IMR-90 (cell line): ENCODE measurements at regions not wholly inside any gene's neighbourhood (a gene's known extent, or its start where the extent isn't known, plus 50 kb on each side); places are given as distances from the start of the nearest gene placed in this dataset.

ENCODE experiments used
- ATAC-seq: fragments of 200-7000 bp; cut with Tn5 transposase; 2 replicates; pipeline ENCODE4 v1.9.1; 2020; ENCODE audit warnings: low read depth, mild to moderate bottlenecking, moderate library complexity
- BruUV-seq: library from RNA; stranded (reverse); fragments of 400-500 nt; replicated peaks from 2 replicates; lab custom pipeline; 2021; lab: Mats Ljungman, UMichigan
- CTCF ChIA-PET: fragments of 300-600 bp; formaldehyde crosslinking; extraction: SDS; loops from one replicate; lab custom pipeline; 2021; ENCODE audit warnings: antibody characterized with exemption; lab: Yijun Ruan, JAX
- POLR2A ChIA-PET: fragments of 300-600 bp; sonication (Branson Sonifier 250); formaldehyde crosslinking; loops from one replicate; lab custom pipeline; 2022; ENCODE audit warnings: antibody characterized with exemption; ENCODE audit not compliant: unreplicated experiment; lab: Charles Lee
- DNase-seq: peaks from one replicate; pipeline ENCODE4 v3.0.0; 2013
- H2AFZ ChIP-seq: replicated peaks from 2 replicates; pipeline ENCODE3; 2013; ENCODE audit warnings: low read length, mild to moderate bottlenecking; ENCODE audit not compliant: poor library complexity
- H2AK5ac ChIP-seq: 2 replicates; pipeline ENCODE4 v1.6.1; 2013; ENCODE audit warnings: low read depth, low read length, inconsistent platforms
- H2AK9ac ChIP-seq: replicated peaks from 2 replicates; pipeline ENCODE3; 2013; ENCODE audit warnings: mild to moderate bottlenecking, low read depth, low read length, moderate library complexity; ENCODE audit not compliant: poor library complexity
- H2BK120ac ChIP-seq: 2 replicates; pipeline ENCODE4 v1.6.1; 2013; ENCODE audit warnings: low read depth, low read length, inconsistent platforms
- H2BK15ac ChIP-seq: 3 replicates; pipeline ENCODE4 v1.6.1; 2013; ENCODE audit warnings: low read depth, low read length, inconsistent platforms
- H2BK20ac ChIP-seq: 2 replicates; pipeline ENCODE4 v1.6.1; 2013; ENCODE audit warnings: low read depth, mild to moderate bottlenecking, inconsistent platforms, low read length, moderate library complexity
- H2BK5ac ChIP-seq: 2 replicates; pipeline ENCODE4 v1.6.1; 2013; ENCODE audit warnings: mild to moderate bottlenecking, low read depth, low read length, inconsistent platforms; ENCODE audit not compliant: poor library complexity, severe bottlenecking
- H3K14ac ChIP-seq: replicated peaks from 2 replicates; pipeline ENCODE4 v1.6.1; 2013; ENCODE audit warnings: low read depth, low read length, inconsistent platforms
- H3K18ac ChIP-seq: 2 replicates; pipeline ENCODE4 v1.6.1; 2013; ENCODE audit warnings: low read depth, low read length, control low read depth
- H3K23ac ChIP-seq: 2 replicates; pipeline ENCODE4 v1.6.1; 2013; ENCODE audit warnings: low read depth, low read length, inconsistent platforms
- H3K27ac ChIP-seq: 2 replicates; pipeline ENCODE4 v1.5.1; 2013; ENCODE audit warnings: mild to moderate bottlenecking, control low read depth, low read length; ENCODE audit not compliant: insufficient read depth
- H3K27me3 ChIP-seq: 2 replicates; pipeline ENCODE4 v1.6.1; 2013; ENCODE audit warnings: low read length; ENCODE audit not compliant: control insufficient read depth, insufficient read depth
- H3K36me3 ChIP-seq: 2 replicates; pipeline ENCODE4 v1.6.1; 2013; ENCODE audit warnings: low read length, mixed read lengths; ENCODE audit not compliant: control insufficient read depth, insufficient read depth
- H3K4ac ChIP-seq: 2 replicates; pipeline ENCODE4 v1.6.1; 2013; ENCODE audit warnings: low read depth, low read length, inconsistent platforms
- H3K4me1 ChIP-seq: 2 replicates; pipeline ENCODE4 v1.6.1; 2013; ENCODE audit warnings: low read length, mixed read lengths; ENCODE audit not compliant: control insufficient read depth, insufficient read depth
- H3K4me2 ChIP-seq: 2 replicates; pipeline ENCODE4 v1.6.1; 2013; ENCODE audit warnings: low read depth, mild to moderate bottlenecking, control low read depth, low read length, moderate library complexity
- H3K4me3 ChIP-seq: 2 replicates; pipeline ENCODE4 v1.5.1; 2013; ENCODE audit warnings: low read depth, mild to moderate bottlenecking, control low read depth, low read length, moderate library complexity; ENCODE audit not compliant: insufficient read depth
- H3K56ac ChIP-seq: 2 replicates; pipeline ENCODE4 v1.6.1; 2013; ENCODE audit warnings: low read length, inconsistent platforms; ENCODE audit not compliant: insufficient read depth; ENCODE audit errors: extremely low read depth
- H3K79me1 ChIP-seq, 2 experiments: 2 replicates each; pipeline ENCODE4 v1.6.1; 2013; ENCODE audit warnings: low read length in 2 of 2, inconsistent platforms in 1 of 2, low read depth in 1 of 2
- H3K9ac ChIP-seq: 2 replicates; pipeline ENCODE4 v1.6.1; 2013; ENCODE audit warnings: low read depth, low read length, control low read depth
- H3K9me1 ChIP-seq: 2 replicates; pipeline ENCODE4 v1.6.1; 2013; ENCODE audit warnings: low read length, inconsistent platforms; ENCODE audit not compliant: insufficient read depth
- H3K9me3 ChIP-seq: 2 replicates; pipeline ENCODE4 v1.6.1; 2013; ENCODE audit warnings: low read length; ENCODE audit not compliant: control insufficient read depth, insufficient read depth
- H4K20me1 ChIP-seq: 2 replicates; pipeline ENCODE4 v1.6.1; 2013; ENCODE audit warnings: low read length, inconsistent platforms; ENCODE audit not compliant: insufficient read depth
- H4K5ac ChIP-seq: 2 replicates; pipeline ENCODE4 v1.6.1; 2013; ENCODE audit warnings: mild to moderate bottlenecking, low read depth, low read length, control low read depth
- H4K8ac ChIP-seq, 2 experiments: 2 replicates each; pipeline ENCODE4 v1.6.1; 2013; ENCODE audit warnings: low read depth in 2 of 2, low read length in 2 of 2, control low read depth in 1 of 2, inconsistent platforms in 1 of 2
- H4K91ac ChIP-seq: 2 replicates; pipeline ENCODE4 v1.6.1; 2013; ENCODE audit warnings: low read depth, low read length, inconsistent platforms; ENCODE audit not compliant: insufficient read depth
- BHLHE40 ChIP-seq: fragments of 150-350 bp; IDR thresholded peaks from 2 replicates; pipeline ENCODE4 v1.6.1; 2016; ENCODE audit warnings: mild to moderate bottlenecking, low read depth, low read length
- CHD1 ChIP-seq: IDR thresholded peaks from 2 replicates; pipeline ENCODE4 v1.6.1; 2012; ENCODE audit warnings: low read depth, low read length, improper control_type of control experiment
- MAZ ChIP-seq: IDR thresholded peaks from 2 replicates; pipeline ENCODE4 v1.6.1; 2012; ENCODE audit warnings: low read depth, mild to moderate bottlenecking, low read length, improper control_type of control experiment, moderate library complexity, borderline replicate concordance
- MXI1 ChIP-seq: IDR thresholded peaks from 2 replicates; pipeline ENCODE4 v1.6.1; 2012; ENCODE audit warnings: low read depth, mild to moderate bottlenecking, low read length, moderate library complexity, borderline replicate concordance
- NFE2L2 ChIP-seq: fragments of 150-350 bp; IDR thresholded peaks from 2 replicates; pipeline ENCODE4 v1.6.1; 2016; ENCODE audit warnings: low read depth, mild to moderate bottlenecking, low read length
- POLR2A ChIP-seq: IDR thresholded peaks from 2 replicates; pipeline ENCODE4 v1.6.1; 2012; ENCODE audit warnings: mild to moderate bottlenecking, low read depth, low read length
- RAD21 ChIP-seq: IDR thresholded peaks from 2 replicates; pipeline ENCODE4 v1.6.1; 2012; ENCODE audit warnings: low read length, improper control_type of control experiment
- SMC3 ChIP-seq: fragments of 150-350 bp; IDR thresholded peaks from 2 replicates; pipeline ENCODE4 v1.6.1; 2016; ENCODE audit warnings: low read depth, mild to moderate bottlenecking, antibody characterized with exemption, low read length, moderate library complexity
- WGBS, 2 experiments: methylation state at CpG; one replicate each; pipeline versions ENCODE4 v1.1.5 to v1.1.7; 2013; ENCODE audit warnings: missing lambda C conversion rate in 2 of 2; ENCODE audit not compliant: insufficient read length in 1 of 2; ENCODE audit errors: extremely low coverage in 2 of 2; 5-methylcytosine and 5-hydroxymethylcytosine counted together
- dilution Hi-C: fragments of 300-500 bp; cut with HindIII; formaldehyde crosslinking; loops from one replicate; pipeline ENCODE4 v1.14.3; 2018; ENCODE audit warnings: low sequenced_read_pairs; ENCODE audit not compliant: unreplicated experiment
- in situ Hi-C: fragments of 300-500 bp; cut with MboI; formaldehyde crosslinking; loops from 3 replicates; pipeline ENCODE4 v1.14.3; 2019; ENCODE audit warnings: low sequenced_read_pairs, inconsistent platforms, mixed read lengths
- intact Hi-C: fragments of 100-400 bp; cut with micrococcal nuclease; formaldehyde crosslinking; loops from 2 replicates; pipeline ENCODE4 v1.10.0; 2022
- TF ChIP-seq, protein P1 (sequence below): fragments of 150-350 bp; IDR thresholded peaks from 2 replicates; pipeline ENCODE4 v1.6.1; 2016; ENCODE audit warnings: low read depth, mild to moderate bottlenecking, low read length, moderate library complexity, borderline replicate concordance
- TF ChIP-seq, protein P2 (sequence below): conservative IDR thresholded peaks from 2 replicates; pipeline ENCODE4 v1.5.1; 2012; ENCODE audit warnings: mild to moderate bottlenecking, low read depth, low read length, improper control_type of control experiment
- TF ChIP-seq, protein P3 (sequence below): fragments of 150-350 bp; IDR thresholded peaks from 2 replicates; pipeline ENCODE4 v1.6.1; 2017; ENCODE audit warnings: mild to moderate bottlenecking, antibody characterized with exemption, low read length, low read depth

DNA sequence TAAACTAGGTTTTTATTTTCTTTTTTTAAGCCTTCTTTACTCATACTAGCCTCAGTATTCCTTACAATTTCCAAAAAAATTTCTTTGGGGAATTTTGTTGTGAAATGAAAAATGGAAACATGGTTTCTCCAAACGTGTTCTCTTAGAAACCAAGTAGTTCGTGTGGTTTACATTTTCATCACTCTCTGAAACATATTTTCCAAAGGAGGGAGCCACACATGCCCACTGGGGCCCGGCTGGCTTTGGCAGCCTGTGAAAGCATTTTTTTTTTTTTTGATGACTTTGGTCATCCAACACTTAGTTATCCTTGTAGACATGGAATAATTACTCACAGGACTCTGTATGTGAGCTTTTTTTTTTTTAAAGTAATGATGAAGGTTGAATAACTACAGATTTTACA is 169.6 kb downstream of the C7orf25 start:
- H2AK9ac ChIP-seq = no peak overlapping the region
- intact Hi-C loops = no loop called here
- no peak overlapping the region for H2BK120ac ChIP-seq
- H3K56ac ChIP-seq = no peak overlapping the region
- no peak overlapping the region for H4K8ac ChIP-seq
- no peak overlapping the region for H3K4me3 ChIP-seq
- H3K9me3 ChIP-seq = no peaks in the 10 kb centered on the region
- H2BK15ac ChIP-seq = no peak overlapping the region
- no peak overlapping the region for H3K9ac ChIP-seq
- no CpG with 5 or more reads among the region's 3 CpGs for WGBS, 2 experiments
- H3K36me3 ChIP-seq = no peaks in the 10 kb centered on the region
- ATAC-seq (no peak), DNase-seq (no peak)
- no peak overlapping the region for H3K23ac ChIP-seq
- no peak overlapping the region for H2AK5ac ChIP-seq
- in situ Hi-C loops = no loop called here
- CTCF ChIA-PET = no interaction called here
- H4K91ac ChIP-seq = no peak overlapping the region
- no peaks in the 10 kb centered on the region for H3K27me3 ChIP-seq
- H2AFZ ChIP-seq = no peak overlapping the region
- H4K5ac ChIP-seq = no peak overlapping the region
- BruUV-seq = no TSS peak
- H2BK5ac ChIP-seq = no peak overlapping the region
- no peak overlapping the region for H3K27ac ChIP-seq
- H3K79me1 ChIP-seq = no peaks in the 10 kb centered on the region
- H2BK20ac ChIP-seq = no peak overlapping the region
- no peak overlapping the region for H3K18ac ChIP-seq
- H3K9me1 ChIP-seq = no peaks in the 10 kb centered on the region
- H3K4me2 ChIP-seq = no peak overlapping the region
- no peak for TF ChIP-seq NFE2L2
- TF ChIP-seq MXI1 = no peak
- TF ChIP-seq, protein P1, sequence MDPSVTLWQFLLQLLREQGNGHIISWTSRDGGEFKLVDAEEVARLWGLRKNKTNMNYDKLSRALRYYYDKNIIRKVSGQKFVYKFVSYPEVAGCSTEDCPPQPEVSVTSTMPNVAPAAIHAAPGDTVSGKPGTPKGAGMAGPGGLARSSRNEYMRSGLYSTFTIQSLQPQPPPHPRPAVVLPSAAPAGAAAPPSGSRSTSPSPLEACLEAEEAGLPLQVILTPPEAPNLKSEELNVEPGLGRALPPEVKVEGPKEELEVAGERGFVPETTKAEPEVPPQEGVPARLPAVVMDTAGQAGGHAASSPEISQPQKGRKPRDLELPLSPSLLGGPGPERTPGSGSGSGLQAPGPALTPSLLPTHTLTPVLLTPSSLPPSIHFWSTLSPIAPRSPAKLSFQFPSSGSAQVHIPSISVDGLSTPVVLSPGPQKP = no peak
- TF ChIP-seq MAZ = no peak
- no peak for TF ChIP-seq CHD1
- TF ChIP-seq POLR2A = no peak
- TF ChIP-seq RAD21 = no peak
- TF ChIP-seq BHLHE40 = no peak
- TF ChIP-seq, protein P2, sequence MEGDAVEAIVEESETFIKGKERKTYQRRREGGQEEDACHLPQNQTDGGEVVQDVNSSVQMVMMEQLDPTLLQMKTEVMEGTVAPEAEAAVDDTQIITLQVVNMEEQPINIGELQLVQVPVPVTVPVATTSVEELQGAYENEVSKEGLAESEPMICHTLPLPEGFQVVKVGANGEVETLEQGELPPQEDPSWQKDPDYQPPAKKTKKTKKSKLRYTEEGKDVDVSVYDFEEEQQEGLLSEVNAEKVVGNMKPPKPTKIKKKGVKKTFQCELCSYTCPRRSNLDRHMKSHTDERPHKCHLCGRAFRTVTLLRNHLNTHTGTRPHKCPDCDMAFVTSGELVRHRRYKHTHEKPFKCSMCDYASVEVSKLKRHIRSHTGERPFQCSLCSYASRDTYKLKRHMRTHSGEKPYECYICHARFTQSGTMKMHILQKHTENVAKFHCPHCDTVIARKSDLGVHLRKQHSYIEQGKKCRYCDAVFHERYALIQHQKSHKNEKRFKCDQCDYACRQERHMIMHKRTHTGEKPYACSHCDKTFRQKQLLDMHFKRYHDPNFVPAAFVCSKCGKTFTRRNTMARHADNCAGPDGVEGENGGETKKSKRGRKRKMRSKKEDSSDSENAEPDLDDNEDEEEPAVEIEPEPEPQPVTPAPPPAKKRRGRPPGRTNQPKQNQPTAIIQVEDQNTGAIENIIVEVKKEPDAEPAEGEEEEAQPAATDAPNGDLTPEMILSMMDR = no peak
- TF ChIP-seq, protein P3, sequence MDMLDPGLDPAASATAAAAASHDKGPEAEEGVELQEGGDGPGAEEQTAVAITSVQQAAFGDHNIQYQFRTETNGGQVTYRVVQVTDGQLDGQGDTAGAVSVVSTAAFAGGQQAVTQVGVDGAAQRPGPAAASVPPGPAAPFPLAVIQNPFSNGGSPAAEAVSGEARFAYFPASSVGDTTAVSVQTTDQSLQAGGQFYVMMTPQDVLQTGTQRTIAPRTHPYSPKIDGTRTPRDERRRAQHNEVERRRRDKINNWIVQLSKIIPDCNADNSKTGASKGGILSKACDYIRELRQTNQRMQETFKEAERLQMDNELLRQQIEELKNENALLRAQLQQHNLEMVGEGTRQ = no peak
- TF ChIP-seq SMC3 = no peak
- no peak overlapping the region for H3K14ac ChIP-seq
- H4K20me1 ChIP-seq = no peaks in the 10 kb centered on the region
- dilution Hi-C loops = no loop called here
- POLR2A ChIA-PET = interaction anchor here (0.6 kb wide), 1 partner anchor 15 kb away, joined by 3 read pairs; no protein-coding TSS in a partner anchor
- H3K4ac ChIP-seq = no peak overlapping the region
- H3K4me1 ChIP-seq = no peaks in the 10 kb centered on the region
